ENCODE measurements at regions not wholly inside any gene's neighbourhood (a gene's known extent, or its start where the extent isn't known, plus 50 kb on each side); places are given as distances from the start of the nearest gene placed in this dataset.

GRCh38 chr4:159434114-159434870 lies 331.4 kb downstream of the RAPGEF2 start:
- TF ChIP-seq POLR2A (IDR thresholded peaks at IDR 0.05; ENCODE audit: low read length) (no peak), MAZ (IDR thresholded peaks at IDR 0.05; ENCODE audit: borderline replicate concordance, low read depth, low read length) (no peak), CTCF (IDR thresholded peaks at IDR 0.05) (no peak)
- TF ChIP-seq, protein P1, sequence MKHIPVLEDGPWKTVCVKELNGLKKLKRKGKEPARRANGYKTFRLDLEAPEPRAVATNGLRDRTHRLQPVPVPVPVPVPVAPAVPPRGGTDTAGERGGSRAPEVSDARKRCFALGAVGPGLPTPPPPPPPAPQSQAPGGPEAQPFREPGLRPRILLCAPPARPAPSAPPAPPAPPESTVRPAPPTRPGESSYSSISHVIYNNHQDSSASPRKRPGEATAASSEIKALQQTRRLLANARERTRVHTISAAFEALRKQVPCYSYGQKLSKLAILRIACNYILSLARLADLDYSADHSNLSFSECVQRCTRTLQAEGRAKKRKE (CRISPR knock-in tag; IDR thresholded peaks at IDR 0.05; ENCODE audit: low read depth), result no peak
